ENCODE measurements at regions not wholly inside any gene's neighbourhood (a gene's known extent, or its start where the extent isn't known, plus 50 kb on each side); places are given as distances from the start of the nearest gene placed in this dataset.
"Not testable (repeated sequence)": the region's sequence is repeated elsewhere in the genome, so short reads cannot be mapped to it uniquely, and the experiment has no call there.

DNA sequence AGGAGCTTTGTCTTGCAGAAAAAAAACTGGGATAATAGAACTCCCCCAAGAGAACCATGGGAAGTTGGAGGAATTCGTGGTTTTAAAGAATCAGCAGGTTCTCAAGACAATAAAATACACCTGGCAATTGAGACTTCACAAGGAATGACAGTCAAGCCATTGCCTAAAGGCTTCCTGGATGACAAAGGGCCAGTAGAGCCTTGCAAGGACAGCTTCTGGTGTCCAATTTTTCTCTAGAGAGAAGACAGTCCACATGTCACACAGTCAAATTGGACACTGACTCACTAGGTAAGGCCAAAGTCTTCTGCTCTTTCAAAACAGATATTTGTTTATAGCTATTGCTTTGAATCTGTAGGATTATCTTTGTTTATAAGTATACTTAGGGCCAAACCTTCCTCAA, 80.3 kb upstream of the BMP5 start:
- no peak for DNase-seq (ENCODE audit: low spot score)

DNA sequence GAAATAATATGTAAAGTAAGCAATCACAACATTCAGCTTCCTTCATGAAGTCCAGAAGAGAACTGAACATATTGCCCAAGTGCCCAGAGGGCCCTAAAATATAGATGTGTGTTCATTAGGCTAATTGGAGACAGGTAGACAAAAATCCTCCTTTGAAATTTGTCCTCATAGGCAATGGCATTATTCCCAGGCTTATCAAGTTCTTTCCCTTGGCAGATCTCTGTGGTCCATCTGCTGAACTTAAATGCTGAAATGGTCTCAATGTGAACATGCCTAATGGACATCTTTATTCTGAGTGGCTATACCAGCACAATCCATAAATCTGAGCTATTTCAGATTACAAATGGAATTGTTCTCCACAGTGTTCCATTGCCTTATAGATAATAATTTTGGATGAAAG, 79.0 kb upstream of the BMP5 start:
- no peak for DNase-seq (ENCODE audit: low spot score)

DNA sequence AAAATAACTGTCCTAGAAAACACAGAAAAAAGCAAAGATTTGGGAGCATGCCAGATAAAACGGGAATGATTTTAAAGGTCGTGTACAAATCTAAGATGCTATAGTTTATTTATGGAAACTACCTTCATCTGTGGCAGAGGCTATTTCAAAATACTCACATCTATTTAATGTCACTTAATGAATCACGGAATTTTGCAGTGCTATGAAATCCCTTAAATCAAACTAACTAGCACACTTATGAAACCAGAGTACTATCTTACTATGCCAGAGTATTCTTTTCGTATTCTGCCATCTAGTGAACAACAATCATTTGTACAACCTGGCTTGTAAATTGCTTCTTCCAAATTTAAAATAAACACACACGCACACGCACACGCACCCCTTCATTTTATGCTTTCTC, 77.9 kb upstream of the BMP5 start:
- peak; percentile 48 for DNase-seq (ENCODE audit: low spot score)

DNA sequence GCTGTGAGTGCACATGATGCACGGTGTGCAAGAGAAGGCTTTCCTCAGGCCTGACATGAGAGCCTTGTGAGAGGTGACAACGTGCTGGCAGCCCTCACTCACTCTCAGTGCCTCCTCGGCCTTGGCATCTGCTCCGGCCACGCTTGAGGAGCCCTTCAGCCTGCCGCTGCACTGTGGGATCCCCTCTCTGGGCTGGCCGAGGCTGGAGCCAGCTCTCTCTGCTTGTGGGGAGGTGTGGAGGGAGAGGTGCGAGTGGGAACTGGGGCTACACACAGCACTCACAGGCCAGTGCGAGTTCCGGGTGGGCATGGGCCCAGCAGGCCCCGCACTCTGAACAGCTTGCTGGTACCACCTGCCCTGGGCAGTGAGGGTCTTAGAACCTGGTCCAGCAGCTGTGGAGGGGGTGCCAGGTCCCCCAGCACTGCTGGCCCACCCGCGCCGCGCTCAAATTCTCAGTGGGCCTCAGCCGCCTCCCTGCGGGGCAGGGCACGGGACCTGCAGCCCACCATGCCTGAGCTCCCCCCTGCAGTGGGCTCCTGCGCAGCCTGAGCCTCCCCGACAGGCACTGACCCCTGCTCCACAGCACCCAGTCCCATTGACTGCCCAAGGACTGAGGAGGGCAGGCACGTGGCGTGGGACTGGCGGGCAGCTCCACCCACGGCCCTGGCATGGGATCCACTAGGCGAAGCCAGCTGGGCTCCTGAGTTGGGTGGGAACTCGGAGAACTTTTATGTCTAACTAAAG, 74.9 kb upstream of the BMP5 start:
- no peak for DNase-seq (ENCODE audit: low spot score)

DNA sequence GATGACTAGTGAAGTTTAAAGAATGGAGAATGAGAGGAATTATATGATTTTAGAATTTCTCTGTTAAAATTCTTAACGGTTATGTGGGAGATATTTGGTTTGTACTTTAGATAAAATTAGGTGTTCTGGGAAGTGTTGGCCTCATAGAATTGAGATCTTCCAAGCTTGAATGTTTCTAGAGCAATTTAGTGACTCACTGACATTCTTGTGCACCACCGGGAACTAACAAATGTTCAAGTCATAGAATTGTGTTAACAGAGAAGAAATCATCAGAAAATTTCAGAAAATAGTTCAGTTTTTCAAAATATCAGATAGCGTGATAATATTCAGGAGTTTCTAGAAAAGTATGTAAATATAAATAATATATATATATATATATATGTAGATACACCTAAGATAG, 67.9 kb upstream of the BMP5 start:
- DNase-seq (ENCODE audit: low spot score) = peak; percentile 34

DNA sequence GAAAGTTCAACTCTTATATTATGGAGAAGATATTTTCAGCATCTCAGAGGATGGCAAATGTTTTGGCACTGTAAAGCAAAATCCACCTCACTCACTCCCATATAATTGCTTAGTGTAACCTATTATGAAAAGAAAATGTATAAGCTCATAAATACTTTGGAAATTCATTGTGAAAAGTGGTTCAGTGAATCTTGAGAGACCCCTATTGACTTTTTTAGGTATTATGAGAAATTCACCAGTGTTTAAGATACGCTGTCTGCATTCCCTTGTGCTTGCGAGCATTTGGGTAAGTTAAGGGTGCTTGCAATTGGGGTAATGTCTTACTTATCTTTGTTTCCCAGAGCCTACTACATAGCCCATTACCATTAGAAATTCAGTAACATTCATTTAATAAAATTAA, 66.3 kb upstream of the BMP5 start:
- no peak for DNase-seq (ENCODE audit: low spot score)

DNA sequence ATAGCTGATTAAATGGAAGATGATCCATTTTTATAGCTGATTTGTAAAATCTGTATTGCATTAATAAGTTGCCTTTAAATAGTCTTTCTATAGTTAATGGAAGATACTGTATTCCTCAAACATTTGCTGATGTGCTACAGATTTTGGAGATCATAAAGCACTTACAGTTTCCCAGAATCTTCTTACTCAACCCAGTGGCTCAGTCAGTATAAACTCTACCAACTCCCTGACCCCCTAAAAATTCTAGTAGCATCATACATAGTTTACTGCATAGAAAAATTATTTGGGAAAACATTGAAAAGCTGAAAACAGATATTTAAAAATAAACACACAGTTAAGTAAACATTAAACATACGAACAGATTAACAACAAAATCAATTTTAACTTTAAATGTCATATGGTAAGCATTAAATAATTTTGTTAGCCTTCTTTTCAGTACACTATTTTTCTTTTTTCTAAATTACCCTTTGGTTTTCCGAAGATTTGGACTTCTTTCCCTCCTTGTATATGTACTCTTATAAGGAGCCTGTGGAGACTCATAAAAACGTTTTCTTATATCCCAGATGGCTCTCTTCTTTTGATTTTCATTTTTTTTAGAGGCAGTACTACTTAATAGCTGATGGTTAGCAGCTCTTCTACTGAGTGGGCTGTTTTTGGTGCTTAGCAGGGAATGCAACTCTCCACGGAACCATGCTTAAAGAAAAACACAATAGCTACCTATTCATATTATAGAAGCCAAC, 62.7 kb upstream of the BMP5 start:
- DNase-seq (ENCODE audit: low spot score) = no peak

DNA sequence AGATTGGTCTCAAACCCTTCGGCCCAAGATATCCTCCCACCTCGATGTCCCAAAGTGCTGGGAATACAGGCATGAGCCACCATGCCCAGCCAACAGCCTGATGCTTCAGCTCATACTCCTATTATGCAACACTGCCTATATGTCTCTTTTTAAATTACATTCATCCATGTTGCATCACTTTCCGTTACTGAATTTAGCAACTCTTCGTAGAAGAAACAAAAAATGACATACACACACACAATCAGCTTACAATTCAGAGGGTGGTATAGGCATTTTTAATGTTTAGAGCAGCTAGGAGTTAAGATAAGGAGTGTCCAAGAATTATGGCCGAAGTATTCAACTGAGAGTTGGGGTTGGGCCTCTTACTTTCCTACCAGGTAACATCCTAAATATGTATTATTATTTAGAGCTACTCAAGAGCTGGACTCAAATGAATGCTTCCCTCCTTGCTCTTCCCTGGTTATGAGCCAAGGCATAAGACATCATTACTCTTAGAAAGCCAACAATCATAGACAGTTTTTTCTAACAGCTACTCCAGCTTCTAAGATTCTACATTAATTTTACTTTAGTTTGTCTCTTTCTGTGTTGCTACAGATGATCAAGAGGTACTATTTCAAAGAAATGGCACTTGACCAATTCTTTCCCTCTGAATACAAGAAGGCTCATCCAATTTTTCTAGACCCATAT, 62.0 kb upstream of the BMP5 start:
- DNase-seq (ENCODE audit: low spot score) = no peak

DNA sequence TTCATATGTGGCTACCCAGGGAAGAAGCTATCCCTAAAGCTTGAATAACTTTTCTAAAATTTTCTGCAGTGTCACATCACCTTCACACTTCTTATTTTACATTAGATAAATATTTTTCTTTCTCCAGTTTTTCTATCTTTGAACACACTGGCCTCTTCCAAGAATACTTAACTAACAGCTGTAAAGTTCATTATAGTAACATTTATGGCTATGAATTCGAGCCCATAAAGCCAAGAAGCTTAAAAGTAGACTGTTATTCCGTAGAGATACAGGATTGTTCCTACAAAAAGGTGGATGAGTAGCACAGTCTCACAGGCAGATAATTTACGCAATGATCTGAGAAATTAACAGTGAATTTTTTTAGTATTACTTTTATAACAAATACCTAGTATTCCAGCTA, 55.7 kb upstream of the BMP5 start:
- no peak for DNase-seq (ENCODE audit: low spot score)

DNA sequence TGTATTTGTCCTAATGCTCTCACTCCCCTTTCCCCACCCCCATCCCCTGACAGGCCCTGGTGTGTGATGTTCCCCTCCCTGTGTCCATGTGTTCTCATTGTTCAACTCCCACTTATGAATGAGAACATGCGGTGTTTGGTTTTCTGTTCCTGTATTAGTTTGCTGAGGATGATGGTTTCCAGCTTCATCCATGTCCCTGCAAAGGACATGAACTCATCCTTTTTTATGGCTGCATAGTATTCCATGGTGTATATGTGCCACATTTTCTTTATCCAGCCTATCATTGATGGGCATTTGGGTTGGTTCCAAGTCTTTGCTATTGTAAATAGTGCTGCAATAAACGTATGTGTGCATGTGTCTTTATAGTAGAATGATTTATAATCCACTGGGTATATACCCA, 52.3 kb upstream of the BMP5 start:
- DNase-seq (ENCODE audit: low spot score) = not testable (repeated sequence)

DNA sequence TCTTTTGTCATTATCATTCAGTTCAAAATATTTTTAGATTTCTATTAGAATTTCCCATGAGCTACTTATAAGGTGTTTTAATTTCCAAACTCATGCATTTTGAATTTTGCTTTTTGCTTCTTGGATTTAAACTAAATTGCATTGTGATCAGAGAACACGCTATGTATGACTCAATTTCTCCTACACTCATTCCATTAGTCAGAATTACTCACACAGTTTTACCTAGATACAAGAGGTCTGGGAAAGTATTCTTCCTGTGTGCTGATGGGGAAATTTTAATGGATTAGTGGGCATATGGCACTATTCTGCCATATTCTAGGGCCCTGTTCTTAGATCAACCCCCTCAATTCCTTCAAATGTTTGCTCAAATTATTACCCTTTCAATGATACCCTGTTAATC, 49.9 kb upstream of the BMP5 start:
- peak; percentile 54 for DNase-seq (ENCODE audit: low spot score)
